ENCODE measurements at regions not wholly inside any gene's neighbourhood (a gene's known extent, or its start where the extent isn't known, plus 50 kb on each side); places are given as distances from the start of the nearest gene placed in this dataset.

DNA sequence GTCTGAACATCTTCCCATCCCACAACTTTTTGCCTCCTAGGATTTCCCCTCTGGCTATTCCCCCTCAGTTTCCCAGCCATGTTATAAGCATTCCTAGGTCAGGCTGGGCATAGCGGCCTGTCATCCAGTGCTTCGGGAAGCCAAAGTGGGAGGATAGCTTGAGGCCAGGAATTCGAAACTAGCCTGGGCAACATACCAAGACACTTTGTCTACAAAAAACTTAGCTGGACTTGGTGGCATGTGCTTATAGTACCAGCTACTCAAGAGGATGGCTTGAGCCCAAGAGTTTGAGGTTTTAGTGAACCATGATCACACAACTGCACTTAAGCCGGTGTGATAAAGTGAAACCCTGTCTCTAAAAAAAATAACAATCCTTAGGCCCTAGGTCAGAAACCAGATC, 447.4 kb downstream of the KIF16B start:
- no peak for TF ChIP-seq EP300 (IDR thresholded peaks at IDR 0.05)
- TF ChIP-seq CTCF (IDR thresholded peaks at IDR 0.05) = no peak
